ENCODE measurements at regions not wholly inside any gene's neighbourhood (a gene's known extent, or its start where the extent isn't known, plus 50 kb on each side); places are given as distances from the start of the nearest gene placed in this dataset.

DNA sequence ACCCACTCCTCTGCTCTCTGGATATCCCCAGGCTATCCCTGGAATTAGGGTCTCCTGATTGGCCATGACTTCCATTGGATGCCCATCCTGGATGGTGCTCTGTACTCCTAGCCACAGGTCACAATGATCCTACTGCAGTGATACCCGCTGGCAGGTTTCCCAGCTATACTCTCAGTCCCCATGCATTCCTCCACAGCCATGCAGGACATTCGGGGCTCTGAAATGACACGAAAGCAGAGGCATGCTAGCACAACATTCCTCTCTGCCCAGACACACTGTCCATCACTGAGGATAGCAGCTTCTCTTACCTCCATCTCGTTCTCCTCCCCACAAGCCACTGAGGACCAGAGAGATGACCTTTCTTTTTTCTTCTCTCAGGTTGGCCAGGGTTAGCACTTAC lies 51.7 kb upstream of the SPATS2L start:
- DNase-seq (ENCODE audit: low read depth), result no peak

DNA sequence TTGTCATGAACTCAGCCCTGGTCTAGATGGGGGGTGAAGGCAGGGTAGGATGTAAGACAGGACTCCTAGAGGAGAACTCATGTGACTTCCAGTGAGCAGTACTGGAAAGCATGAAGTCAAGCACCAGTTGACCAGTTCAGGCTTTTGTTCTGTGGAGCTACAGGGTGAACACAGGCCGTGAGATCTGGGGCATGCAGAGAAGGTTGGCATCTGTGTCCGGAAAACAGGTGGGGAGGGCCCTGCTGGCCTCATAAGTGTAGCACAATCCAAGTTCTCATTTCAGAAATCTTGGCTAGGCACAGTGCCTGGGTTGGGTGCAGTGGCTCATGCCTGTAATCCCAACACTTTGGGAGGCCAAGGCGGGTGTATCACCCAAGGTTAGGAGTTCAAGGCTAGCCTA lies 50.9 kb upstream of the SPATS2L start:
- DNase-seq (ENCODE audit: low read depth), result no peak
